NCI-H1417 treated with DMSO at 0.1 percent for 48 hours (cell line): ENCODE measurements at regions not wholly inside any gene's neighbourhood (a gene's known extent, or its start where the extent isn't known, plus 50 kb on each side); places are given as distances from the start of the nearest gene placed in this dataset.
A peak's percentile ranks its signal among the peaks of the same experiment; 100 is the strongest.
"Not testable (repeated sequence)": the region's sequence is repeated elsewhere in the genome, so short reads cannot be mapped to it uniquely, and the experiment has no call there.

Experiments
- DNase-seq: peaks from one replicate; lab custom pipeline; 2025; lab: John Stamatoyannopoulos, UW

DNA sequence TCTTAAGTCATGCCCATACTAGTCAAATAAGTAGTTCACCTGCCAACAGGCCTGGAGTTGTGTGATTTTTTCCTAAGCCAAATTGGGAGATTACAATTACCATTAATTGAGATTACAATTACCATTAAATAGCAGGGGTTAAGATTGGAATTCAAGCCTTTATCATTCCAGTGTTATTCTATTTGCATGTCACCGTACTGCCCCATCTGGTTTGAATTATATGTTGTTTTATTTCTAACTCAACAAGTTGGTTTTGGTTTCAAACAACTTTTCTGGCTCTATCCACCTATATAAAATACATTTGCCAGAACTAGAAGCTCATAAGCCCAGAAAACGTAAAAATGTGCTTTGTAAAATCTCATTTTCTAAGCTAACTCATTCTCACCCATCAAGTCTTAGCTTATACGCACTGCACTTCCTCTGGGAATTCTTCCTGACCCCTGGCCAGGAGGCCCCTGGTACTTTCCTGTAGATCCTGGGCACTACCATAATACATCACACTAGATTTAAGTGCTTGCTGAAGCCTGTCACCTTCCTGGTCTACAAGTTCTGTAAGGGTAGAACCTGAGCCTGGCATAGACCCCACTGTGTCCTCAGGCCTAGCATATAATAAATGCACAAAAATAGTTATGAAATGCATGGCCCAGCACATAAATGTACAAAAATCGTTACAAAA, 242.0 kb upstream of the TRPM3 start:
- no peak for DNase-seq

DNA sequence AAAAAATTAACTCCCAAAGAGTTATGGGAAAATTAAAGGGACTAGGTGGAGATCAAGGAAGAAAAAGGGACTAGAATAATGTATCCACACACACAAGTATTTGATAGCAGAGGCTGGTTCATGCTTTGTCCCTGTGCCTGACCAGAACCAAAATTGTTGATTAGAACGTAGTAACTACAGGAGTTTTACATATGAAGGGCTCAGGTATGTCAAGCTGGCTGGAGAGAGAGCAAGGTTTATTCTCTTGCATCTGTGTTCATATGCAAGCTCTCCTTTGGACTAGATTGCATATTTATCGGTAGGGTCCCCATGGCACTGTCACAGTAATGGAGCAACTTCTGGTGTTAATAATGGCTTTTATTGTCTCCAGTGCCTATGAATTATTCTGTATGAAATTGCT, 239.9 kb upstream of the TRPM3 start:
- DNase-seq: no peak

GRCh38 chr9:71357346-71357745, 235.9 kb upstream of the TRPM3 start:
- DNase-seq: no peak

DNA sequence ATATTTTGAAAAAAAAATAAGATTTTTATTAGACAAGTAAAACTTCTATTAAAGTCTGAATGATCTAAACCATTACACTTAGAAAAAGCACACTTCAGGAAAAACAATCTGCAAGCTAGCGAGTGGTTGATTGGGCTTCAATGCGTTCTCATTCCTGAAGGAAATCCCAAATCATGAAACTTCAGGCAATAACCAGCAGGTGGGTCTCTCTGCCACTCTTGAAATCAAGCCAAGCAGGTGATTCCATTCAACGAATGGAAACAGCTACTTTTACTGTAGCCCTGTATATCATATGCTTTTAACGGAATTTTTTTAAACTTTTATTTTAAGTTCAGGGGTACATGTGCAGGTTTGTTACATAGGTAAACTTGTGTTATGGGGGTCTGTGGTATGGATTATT, 234.5 kb upstream of the TRPM3 start:
- DNase-seq: no peak

- no peak for DNase-seq
These were observed 232.3 kb upstream of the TRPM3 start for GRCh38 chr9:71353720-71354119.

DNA sequence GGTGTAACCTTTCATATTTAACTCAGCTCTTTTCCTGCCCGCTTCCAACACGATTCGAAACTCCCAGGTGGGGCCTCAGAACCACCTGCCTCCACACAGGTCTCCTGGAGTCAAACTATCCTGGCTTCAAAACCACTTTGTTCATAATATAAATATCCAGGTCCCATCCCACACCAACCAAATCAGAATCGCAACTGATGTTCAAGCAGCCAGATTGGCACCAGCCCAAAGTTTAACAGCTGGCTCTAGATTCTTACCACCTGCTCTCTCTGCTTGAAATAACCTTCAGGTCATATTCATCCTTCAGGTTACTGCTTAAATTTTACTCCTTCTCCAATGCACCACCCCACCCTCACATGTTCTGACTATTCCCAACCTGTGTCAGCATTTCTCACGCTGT, 231.4 kb upstream of the TRPM3 start:
- DNase-seq: no peak

- no peak for DNase-seq
These were observed 227.8 kb upstream of the TRPM3 start for GRCh38 chr9:71349218-71349617.

- no peak for DNase-seq
These were observed 211.9 kb upstream of the TRPM3 start for GRCh38 chr9:71333321-71333720.

DNA sequence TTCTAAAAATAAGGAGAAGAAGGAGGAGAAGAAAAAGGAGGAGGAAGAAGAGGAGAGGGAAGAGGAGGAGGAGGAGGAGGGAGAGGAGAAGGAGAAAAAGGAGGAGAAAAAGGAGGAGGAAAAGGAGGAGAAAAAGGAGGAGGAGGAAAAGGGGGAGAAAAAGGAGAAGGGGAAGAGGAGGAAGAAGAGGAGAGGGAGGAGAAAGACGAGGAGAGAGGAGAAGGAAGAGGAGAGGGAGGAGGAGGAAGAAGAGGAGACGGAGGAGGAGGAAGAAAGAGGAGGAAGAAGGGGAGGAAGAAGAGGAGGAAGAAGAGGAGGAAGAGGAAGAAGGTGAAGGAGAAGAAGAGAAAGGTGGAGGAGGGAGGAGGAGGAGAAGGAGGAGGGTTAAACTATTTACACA, 210.2 kb upstream of the TRPM3 start:
- no peak for DNase-seq

GRCh38 chr9:71329873-71330272, 208.5 kb upstream of the TRPM3 start:
- no peak for DNase-seq

- no peak for DNase-seq
These were observed 204.9 kb upstream of the TRPM3 start for GRCh38 chr9:71326360-71326759.

GRCh38 chr9:71323357-71323756, 201.9 kb upstream of the TRPM3 start:
- DNase-seq: no peak

DNA sequence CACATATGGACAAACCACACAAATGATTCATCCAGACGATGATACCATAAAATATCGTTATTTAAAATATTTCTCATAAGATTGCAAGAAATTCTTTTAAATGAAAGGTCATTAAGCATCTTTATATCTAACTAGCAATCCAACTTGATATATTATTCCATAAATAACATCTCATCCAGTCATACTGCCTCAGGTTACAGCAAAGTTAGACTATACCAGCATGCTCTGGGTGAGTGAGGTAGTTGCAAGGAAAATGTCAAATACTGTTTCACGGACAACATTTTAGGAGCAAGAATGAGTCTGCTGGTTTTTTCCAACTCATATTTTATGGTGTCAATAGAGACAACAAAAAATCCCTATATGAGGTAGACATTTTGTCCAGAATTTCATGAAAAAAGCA, 200.9 kb upstream of the TRPM3 start:
- no peak for DNase-seq

GRCh38 chr9:71308454-71308853, 187.0 kb upstream of the TRPM3 start:
- no peak for DNase-seq

- no peak for DNase-seq
These were observed 184.7 kb upstream of the TRPM3 start for GRCh38 chr9:71306134-71306533.

DNA sequence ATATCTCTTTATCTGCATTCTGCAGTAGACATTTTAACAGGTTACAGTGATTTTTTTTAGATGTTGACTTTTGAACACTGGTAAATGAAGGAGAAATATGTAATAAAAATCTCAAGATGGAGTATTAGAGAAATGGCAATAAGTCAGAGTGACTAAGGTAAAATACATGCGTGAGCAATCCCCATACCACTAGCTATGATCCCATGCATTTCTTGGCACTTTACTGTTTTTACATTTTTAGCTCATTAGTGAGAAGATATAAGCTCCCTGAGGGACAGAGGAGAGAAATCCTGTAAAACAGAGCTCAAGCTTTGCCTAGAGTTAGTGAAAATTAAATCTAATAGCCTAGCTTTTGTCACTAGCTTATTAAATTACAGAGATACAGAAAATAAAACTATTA, 181.9 kb upstream of the TRPM3 start:
- DNase-seq: no peak

DNA sequence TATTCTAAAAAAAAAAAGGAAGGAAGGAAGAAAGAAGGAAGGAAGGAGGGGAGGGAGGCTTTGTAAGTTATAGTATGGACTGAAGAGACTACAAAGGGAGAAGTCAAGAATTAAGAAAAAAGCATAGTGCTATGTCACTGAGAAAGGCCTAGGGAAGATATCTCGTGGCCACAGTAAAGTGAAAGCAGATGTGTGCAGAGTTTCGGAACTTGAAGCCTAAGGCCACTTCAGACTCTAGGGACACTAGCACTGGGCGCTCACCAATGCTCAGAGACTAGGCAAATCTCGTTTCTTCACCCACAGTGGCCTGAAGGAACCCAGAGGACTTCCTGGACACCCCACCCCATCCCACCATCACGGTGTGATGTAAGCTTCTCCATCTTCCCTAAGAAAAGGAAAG, 181.4 kb upstream of the TRPM3 start:
- DNase-seq: no peak

DNA sequence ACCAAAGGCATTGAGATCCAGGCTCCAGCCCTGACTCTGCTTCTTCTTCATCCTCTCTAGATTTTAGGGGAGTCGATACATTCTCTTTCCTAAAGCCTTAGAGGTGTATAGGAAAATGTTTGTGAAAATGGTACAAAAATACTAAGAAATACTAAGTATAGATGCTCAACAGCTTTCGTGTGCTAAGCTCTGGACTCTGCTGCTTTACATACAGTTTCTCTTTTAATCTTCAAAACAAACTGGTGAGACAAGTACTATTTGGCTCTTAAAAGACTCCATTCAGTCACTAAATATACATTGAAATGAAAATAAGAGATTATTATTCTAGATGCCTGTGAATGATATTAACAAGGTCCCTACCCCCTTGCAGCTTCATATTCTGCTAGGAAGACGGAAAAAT, 174.5 kb upstream of the TRPM3 start:
- DNase-seq: no peak

GRCh38 chr9:71286146-71286545, 164.7 kb upstream of the TRPM3 start:
- DNase-seq: no peak

GRCh38 chr9:71285191-71285656, 163.8 kb upstream of the TRPM3 start:
- DNase-seq: peak; percentile 89

DNA sequence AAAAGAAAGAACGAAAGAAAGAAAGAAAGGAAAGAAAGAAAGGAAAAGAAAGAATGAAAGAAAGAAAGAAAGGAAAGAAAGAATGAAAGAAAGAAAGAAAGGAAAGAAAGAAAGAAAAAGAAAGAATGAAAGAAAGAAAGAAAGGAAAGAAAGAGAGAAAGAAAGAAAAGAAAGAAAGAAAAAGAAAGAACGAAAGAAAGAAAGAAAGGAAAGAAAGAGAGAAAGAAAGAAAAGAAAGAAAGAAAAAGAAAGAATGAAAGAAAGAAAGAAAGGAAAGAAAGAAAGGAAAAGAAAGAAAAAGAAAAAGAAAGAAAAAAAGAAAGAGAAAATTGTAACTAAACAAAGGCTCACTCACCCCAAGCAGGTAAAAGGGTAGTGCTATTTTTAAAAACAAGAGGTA, 160.7 kb upstream of the TRPM3 start:
- not testable (repeated sequence) for DNase-seq

- DNase-seq: no peak
These were observed 157.8 kb upstream of the TRPM3 start for GRCh38 chr9:71279151-71279739.

DNA sequence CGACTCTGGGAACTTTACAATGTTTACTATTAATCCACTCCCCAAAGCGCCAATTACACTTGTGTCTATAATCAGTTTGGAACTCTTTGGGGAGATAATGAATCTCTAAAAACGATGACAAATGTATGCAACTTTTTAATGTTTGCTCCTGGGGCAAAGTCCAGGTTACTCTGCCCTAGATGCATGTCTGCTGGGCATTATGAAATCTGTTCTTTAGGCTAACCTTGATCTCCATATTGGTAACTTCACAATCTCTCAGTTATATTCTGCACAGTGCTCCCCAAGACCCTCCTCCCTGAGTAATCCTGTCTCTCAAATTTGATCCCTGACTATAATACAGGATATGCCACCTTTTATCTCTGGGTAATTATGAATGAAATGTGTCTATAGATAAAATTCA, 152.2 kb upstream of the TRPM3 start:
- no peak for DNase-seq

DNA sequence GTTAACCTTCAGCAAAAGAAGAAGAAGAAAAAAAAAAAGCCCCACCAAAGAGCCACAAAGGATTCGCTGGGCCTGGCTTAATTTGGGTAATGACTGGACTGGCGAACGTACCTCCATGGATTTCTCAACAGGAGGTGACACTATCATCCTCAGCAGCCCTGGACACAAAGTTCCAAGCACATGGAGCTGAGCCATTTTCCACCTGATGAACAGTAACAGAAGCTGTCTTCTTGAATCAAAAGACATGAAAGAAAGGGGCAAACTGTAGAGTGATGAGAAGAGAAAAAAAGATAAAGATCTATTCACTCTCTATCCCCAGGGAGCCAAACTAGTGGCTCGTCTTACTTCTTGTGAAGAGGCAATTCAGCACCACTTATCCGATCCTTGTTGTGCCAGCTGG, 150.2 kb upstream of the TRPM3 start:
- DNase-seq: no peak
